Activated naive CD4-positive, alpha-beta T cell treated with anti-CD3 and anti-CD28 coated beads, Interleukin-2, amount 50 U/mL, for 16 hours (primary cell): ENCODE measurements at regions not wholly inside any gene's neighbourhood (a gene's known extent, or its start where the extent isn't known, plus 50 kb on each side); places are given as distances from the start of the nearest gene placed in this dataset.

Experiments
- DNase-seq: peaks from one replicate; pipeline ENCODE4 v3.0.0-alpha.2; 2020

DNA sequence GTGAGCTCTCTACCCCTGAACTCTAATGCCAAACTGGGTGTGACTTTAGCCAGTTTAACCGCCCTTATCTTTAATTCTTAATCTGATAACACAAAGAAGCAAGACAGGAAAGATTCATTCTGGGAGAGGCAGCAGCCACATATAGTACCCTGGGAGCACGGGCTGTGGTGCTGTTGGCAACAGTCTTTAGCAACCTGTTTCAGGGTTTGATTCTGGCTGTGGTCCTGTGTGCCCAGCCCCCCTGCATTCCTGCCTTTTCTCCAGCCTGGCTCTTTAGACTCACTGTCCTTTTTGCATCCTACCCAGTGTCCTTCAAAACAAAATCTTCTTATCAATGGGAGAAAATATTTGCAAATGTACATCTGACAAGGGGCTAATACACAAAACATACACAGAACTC lies 275.2 kb downstream of the GXYLT1 start:
- DNase-seq: no peak

GRCh38 chr12:41866878-41867430 lies 277.7 kb downstream of the GXYLT1 start:
- no peak for DNase-seq

- no peak for DNase-seq
Measured at GRCh38 chr12:41856228-41856627, 288.4 kb downstream of the GXYLT1 start.

DNA sequence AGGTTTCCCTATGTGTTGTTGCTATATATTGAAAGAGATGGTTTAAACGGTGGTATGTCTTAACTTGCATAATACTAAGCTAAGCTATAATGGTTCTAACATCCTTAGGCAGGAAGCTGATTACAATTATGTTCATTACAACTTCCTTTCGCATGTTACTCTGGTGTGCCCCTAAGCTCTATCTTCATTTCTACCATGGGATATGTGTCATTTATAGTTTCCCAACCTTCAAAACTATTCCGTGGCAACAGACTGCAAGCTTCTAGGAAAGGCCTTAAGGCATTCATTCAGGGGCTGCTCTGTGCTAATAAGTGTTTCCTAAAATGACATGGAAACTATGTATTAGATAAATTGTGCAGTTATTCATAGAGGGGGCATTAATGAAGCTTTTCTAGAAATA lies 294.6 kb downstream of the GXYLT1 start:
- no peak for DNase-seq

DNA sequence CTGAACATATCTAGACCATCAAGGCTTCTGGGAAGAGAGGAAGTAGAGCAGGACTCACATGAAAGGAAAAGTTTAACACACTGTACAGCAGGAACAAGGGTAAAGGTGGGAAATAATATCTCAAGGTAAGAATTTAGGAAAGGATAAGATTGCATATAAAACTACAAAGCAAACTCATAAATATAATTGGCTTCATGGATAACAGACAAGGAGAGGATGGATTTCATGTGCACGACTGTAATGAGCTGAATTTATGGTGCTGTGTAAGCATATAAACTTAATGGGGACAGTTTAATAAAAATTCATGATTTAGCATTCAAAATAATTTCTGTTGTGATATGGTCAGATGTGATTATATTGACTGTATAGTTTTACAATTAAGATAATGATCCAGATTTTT lies 298.0 kb downstream of the GXYLT1 start:
- no peak for DNase-seq

GRCh38 chr12:41836416-41836815 lies 308.3 kb downstream of the GXYLT1 start:
- DNase-seq: no peak

GRCh38 chr12:41835556-41835955 lies 309.1 kb downstream of the GXYLT1 start:
- DNase-seq: no peak

- no peak for DNase-seq
Measured at GRCh38 chr12:41819948-41820347, 324.7 kb downstream of the GXYLT1 start.

DNA sequence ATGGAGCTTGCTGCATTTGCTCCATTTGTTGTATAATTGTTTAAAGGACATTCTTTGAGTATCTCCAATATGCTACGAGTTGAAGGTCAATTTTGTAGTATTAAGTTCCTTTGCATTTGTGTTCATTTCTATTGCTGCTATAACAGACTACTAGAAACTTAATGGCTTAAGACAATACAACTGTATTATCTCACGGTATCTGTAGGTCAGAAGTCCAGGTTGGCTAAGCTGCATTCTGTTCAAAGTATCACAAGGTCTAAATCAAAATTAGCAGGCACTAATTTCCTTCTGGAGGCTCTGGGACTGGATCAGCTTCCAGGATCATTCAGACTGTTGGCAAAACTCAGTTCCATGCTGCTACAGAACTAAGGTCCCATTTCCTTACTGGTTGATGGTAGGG lies 340.6 kb downstream of the GXYLT1 start:
- no peak for DNase-seq

- DNase-seq: no peak
Measured at GRCh38 chr12:41802803-41803202, 341.9 kb downstream of the GXYLT1 start.

GRCh38 chr12:41801261-41801660 lies 343.4 kb downstream of the GXYLT1 start:
- no peak for DNase-seq

- DNase-seq: no peak
Measured at GRCh38 chr12:41799671-41800070, 345.0 kb downstream of the GXYLT1 start.

DNA sequence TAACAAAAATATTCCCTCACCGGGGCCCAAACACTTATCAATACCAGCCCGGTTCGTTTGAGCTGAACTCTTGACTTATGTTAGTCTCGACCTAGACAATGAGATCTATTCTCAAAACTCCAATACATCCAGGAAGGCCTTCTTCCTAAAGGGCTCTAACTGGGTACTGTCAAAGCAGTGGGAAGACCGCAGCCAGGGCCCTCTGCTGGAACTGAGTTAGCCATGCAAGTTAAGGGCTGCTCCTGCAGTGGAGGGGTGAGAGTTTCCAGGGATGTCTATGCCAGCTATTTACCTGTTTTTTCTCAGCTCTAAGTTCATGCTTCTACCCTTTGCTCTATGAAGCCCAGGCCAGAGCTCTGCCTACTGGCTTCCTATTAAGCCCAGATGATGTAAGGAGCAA lies 348.8 kb downstream of the GXYLT1 start:
- no peak for DNase-seq

- DNase-seq: no peak
Measured at GRCh38 chr12:41795051-41795600, 349.5 kb downstream of the GXYLT1 start.

DNA sequence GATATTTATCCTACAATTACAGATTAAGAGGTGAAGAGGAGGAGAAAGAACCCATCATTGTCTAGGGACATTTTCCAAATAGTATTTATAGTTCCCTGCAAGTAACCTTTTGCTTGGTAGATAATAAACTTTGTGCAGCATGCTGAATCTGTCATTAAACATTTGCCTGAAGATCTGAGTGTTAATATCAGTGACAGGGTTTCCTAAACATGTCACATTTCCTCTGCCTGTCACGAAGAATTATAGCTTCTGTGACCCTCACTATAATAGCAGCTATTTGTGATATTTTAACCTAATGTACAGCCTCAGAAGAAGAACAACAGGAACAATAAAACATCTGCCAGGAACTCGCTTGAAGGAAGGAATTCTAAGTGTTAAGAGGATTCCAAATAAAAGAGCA lies 350.3 kb downstream of the GXYLT1 start:
- no peak for DNase-seq

GRCh38 chr12:41784957-41785356 lies 359.7 kb downstream of the GXYLT1 start:
- DNase-seq: no peak

DNA sequence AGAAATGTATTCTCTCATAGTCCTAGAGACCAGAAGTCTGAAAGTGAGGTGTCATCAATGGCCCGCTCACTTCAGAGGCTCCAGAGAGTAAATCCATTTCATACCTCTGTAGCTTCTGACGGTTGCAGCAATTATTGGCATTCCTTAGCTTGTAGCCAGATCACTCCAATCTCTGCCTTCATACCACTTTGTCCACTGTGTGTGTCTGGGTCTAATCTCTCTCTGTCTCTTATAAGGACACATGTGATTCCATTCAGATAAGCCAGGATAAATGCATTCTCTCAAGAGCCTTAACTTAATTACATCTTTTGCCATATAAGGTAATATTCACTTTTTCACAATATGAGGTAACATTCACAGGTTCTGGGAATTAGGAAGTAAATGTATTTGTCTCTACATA lies 365.7 kb downstream of the GXYLT1 start:
- DNase-seq: no peak

DNA sequence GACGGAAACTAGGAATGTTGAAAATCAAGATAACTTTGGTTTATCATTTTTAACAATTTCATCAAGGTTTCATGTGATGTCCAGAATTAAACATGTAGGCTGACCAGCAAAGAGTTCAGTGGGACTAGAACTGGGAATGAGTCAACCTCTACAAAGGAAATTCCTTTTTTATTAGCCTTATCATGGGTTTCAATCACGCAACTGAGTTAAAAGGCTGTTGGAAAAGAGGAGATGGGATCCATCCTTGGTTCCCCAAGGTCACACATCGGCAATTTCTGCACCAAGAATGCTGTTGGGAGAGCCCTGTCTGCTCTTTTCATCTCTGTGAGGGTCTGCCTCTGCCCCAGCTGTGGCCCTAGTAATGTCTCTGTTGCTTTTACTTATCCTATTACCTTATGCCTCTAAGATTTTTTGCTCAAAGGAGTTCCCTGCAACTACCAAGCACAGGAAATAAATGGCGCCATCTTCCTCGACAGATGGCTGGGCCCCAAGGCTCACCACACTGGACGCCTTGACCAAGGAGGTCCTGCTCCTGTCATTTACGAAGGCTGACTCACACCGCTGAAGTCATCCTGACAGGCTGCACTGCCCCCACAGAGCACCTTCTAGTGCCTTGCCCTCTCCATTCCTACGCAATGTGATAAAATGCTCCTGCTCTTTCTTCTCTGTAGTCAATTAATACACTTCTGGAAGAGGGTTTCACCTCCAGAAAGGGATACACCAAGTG lies 367.4 kb downstream of the GXYLT1 start:
- DNase-seq: no peak

DNA sequence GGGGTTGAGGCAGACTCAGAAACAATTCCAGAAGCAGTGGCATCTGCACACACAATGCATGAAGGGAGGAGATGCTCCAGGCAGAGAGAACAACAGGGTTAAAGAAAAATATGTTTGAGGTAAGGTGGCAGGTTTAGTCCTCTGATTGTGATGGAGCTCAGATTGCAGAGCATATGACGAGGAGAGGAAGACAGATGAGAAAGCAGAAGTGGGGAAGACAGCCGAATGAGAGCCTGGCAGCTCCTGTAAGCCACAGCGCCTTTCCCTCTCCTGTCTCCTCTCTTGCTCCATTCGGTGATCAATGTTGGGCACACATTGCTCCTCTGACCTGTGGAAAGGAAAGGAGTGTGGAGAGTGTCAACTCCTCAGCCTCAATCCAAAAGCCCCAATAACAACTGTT lies 372.2 kb downstream of the GXYLT1 start:
- no peak for DNase-seq

DNA sequence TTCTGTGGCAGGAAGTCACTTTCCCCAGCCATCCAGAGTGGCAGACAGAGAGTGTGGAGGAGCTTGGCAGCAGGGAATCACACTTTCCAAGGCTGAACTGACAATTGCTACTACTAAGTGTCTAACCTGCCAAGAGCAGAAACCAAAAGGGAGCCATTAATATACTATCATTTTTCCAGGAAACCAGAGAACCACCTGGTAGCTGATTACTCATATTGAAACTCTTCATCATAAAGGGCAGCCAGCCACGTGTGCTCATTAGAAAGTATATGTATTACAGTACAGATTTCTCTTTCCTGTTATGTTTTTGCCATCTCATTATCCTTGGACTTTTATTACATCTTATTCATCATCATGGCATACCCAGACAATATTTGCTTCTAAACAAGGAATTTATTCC lies 374.9 kb downstream of the GXYLT1 start:
- no peak for DNase-seq

DNA sequence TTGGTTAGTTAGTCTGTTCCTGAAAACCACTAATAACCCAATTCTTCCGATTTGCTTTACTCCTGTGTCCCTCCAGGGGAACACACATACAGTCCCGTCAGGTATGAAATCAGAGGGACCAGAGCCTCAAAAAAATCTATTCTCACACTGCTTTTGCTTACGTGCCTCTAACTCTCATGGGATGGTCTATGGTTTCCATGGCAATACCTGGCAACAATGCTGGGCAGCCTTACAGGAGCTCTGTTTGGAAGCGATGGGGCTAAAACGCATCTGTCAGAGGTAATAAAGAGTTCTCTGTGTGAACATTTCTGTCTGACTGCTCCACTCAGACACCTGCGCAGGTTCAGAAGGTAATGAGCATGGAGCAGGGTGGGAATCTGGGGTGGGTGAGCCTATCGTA lies 376.2 kb downstream of the GXYLT1 start:
- DNase-seq: no peak

GRCh38 chr12:41762691-41763090 lies 382.0 kb downstream of the GXYLT1 start:
- no peak for DNase-seq

DNA sequence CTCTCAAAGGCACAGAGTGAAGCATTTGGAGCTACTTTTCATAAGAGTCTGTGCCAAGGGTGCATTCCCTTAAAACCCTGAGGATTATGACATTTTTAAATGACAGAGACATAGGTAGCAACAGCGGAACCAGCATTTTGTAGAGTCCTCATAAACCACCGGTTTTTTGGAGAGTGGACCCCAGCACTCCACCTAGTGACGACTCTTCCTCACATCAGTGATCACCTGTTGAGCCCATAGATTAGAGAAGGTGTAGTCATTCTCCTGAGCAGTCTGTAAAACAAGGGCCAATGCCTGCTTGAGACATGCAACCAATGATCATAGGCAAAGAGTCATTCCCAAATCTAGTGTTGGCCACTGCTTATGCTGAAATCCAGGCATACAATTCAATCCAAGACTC lies 399.1 kb downstream of the GXYLT1 start:
- DNase-seq: no peak

DNA sequence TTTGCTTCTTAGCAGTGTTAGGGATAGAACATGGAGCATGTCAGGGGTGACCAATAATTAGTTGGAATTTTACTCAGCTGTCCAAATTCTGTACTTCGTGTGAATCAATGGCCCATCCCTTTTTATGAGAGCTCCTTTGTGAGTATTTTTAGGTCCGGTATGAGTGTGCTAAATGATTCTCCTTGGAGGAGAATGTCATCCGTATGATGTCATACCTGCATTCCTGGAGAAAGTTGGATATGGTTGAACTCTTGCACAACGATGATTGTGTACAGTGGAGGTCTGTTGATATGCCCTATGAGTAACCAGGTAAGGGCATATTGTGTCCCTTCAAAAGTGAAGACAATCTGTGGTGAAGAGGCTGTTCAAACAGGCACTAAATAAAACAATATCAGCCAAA lies 400.8 kb downstream of the GXYLT1 start:
- DNase-seq: no peak

DNA sequence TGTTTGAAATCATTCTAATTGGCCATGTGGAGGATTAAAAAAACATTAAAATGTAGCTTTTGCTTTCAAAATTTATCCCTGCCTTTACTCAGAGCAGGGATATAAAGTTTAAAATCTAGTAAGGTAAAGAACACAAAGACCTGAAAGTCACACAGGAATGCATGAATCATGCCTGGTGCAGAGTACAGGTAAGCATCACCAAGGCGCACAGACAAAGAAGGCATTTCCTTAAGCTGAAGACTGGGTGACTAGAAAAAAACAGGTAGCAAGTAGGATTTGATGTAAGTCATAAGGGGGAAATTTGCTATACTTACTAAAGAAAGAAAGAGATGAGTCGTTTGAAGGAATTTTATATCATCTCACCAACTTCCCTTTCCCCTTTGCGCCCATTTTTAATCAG lies 405.6 kb downstream of the GXYLT1 start:
- DNase-seq: no peak
